Heart left ventricle (tissue), 13 donors: ENCODE measurements at regions not wholly inside any gene's neighbourhood (a gene's known extent, or its start where the extent isn't known, plus 50 kb on each side); places are given as distances from the start of the nearest gene placed in this dataset.

Source experiments
- CTCF ChIP-seq, 12 donors: fragments of 200-600 bp; sonication (generic) in 4 of 12; IDR thresholded peaks; one replicate each; pipeline versions ENCODE4 v1.5.0 to v1.8.0; 2018 to 2022; ENCODE audit warnings: antibody characterized with exemption in 12 of 12, mild to moderate bottlenecking in 5 of 12
- POLR2A ChIP-seq, 2 donors: fragments of 450-650 bp; IDR thresholded peaks; one replicate each; pipeline ENCODE4 v1.6.1; 2017; ENCODE audit warnings: antibody characterized with exemption in 2 of 2, mild to moderate bottlenecking in 2 of 2, moderate library complexity in 2 of 2
- donor health status: ischemic (EF 13 %, LVEDD 7.1; RV severe dilation, severe dysfunction).
- donor health status: DM: no; HTN: yes; CAD: no.
- donor health status: DM: no; HTN: no; CAD: no.
- donor health status: ischemic (EF 25% LVEDD 6.9; RV normal size, moderate dysfunction).
- donor health status: ischemic (EF 25% LVEDD 5.7; RV mildly dilated, moderate dysfunction).
- donor health status: ischemic (EF 35%, LVEDD 5.7; RV mildly dilated, moderate dysfunction).
- donor health status: nonischemic (EF 11% LVEDD 7.7; RV severe dilation, severe dysfunction).
- donor health status: DM: yes; HTN: yes; CAD: no.
- donor health status: PGD.
- donor health status: ischemic (EF 29% LVEDD 5.4; RV normal size, mild dysfunction).
- donor health status: nonischemic (EF 23%, LVEDD 6.1; RV moderate dilation, normal function).

- TF ChIP-seq CTCF (IDR thresholded peaks at IDR 0.05), result no peak
- TF ChIP-seq POLR2A (IDR thresholded peaks at IDR 0.05), result no peak
Measured at GRCh38 chr2:76516861-76517573, 806.3 kb upstream of the GCFC2 start.
